K562 (cell line): ENCODE measurements at regions not wholly inside any gene's neighbourhood (a gene's known extent, or its start where the extent isn't known, plus 50 kb on each side); places are given as distances from the start of the nearest gene placed in this dataset.
A peak's percentile ranks its signal among the peaks of the same experiment; 100 is the strongest.

Experiments
- ATAC-seq: fragments of 200-7000 bp; cut with Tn5 transposase; 3 replicates; pipeline ENCODE4 v1.9.1; 2020; ENCODE audit warnings: moderate library complexity
- BruUV-seq: library from RNA; stranded (reverse); fragments of 400-500 nt; replicated peaks from 2 replicates; lab custom pipeline; 2021; lab: Mats Ljungman, UMichigan
- CTCF ChIA-PET: fragments of 300-600 bp; formaldehyde crosslinking; extraction: SDS; loops from one replicate; lab custom pipeline; 2021; ENCODE audit warnings: low intra/inter-chr PET ratio; lab: Yijun Ruan, JAX
- POLR2A ChIA-PET: fragments of 300-600, 350-650 bp; sonication (Branson Sonifier 250); formaldehyde crosslinking; extraction: SDS; loops from one replicate; lab custom pipeline; 2021; ENCODE audit warnings: antibody characterized with exemption, inconsistent platforms; lab: Yijun Ruan, JAX
- DNase-seq, 4 experiments: peaks; one replicate each; pipeline versions ENCODE4 v3.0.0 to v3.0.0-alpha.2; 2011 to 2018; ENCODE audit warnings: low spot score in 3 of 4, mixed read lengths in 3 of 4; ENCODE audit errors: extremely low read depth in 1 of 4
- FAIRE-seq: peaks from 2 replicates; lab custom pipeline; 2011; peaks lifted over from hg19 to GRCh38; lab: Jason Lieb, UNC
- H2AFZ ChIP-seq: 2 replicates; pipeline ENCODE4 v1.6.0; 2011; ENCODE audit warnings: low read depth, low read length, control low read depth, inconsistent platforms
- H3K27ac ChIP-seq: fragments of 200-600 bp; 3 replicates; pipeline ENCODE4 v1.8.0; 2011; ENCODE audit warnings: low read depth, mild to moderate bottlenecking, control low read depth, inconsistent platforms, low read length, moderate library complexity, mixed read lengths; ENCODE audit errors: extremely low read depth
- H3K27me3 ChIP-seq, 2 experiments: fragments of 300-600 bp in 1 of 2; 2 replicates in 1 of 2; 3 replicates in 1 of 2; pipeline versions ENCODE4 v1.6.0 to v1.8.0; 2011; ENCODE audit warnings: inconsistent platforms in 2 of 2, low read length in 2 of 2, mild to moderate bottlenecking in 1 of 2, mixed read lengths in 1 of 2, moderate library complexity in 1 of 2; ENCODE audit not compliant: control insufficient read depth in 2 of 2, insufficient read depth in 2 of 2
- H3K36me3 ChIP-seq: fragments of 300-600 bp; 3 replicates; pipeline ENCODE4 v1.8.0; 2011; ENCODE audit warnings: mild to moderate bottlenecking, low read length, inconsistent platforms; ENCODE audit not compliant: control insufficient read depth, insufficient read depth
- H3K4me1 ChIP-seq, 2 experiments: fragments of 200-600 bp in 1 of 2; replicated peaks in 1 of 2; 2 replicates in 1 of 2; 3 replicates in 1 of 2; pipeline versions ENCODE4 v1.5.1 to v1.8.0; 2011; ENCODE audit warnings: inconsistent platforms in 2 of 2, low read length in 2 of 2, mild to moderate bottlenecking in 1 of 2, mixed read lengths in 1 of 2, moderate library complexity in 1 of 2; ENCODE audit not compliant: control insufficient read depth in 2 of 2, insufficient read depth in 2 of 2
- H3K4me2 ChIP-seq: 2 replicates; pipeline ENCODE4 v1.6.1; 2011; ENCODE audit warnings: low read length, control low read depth, inconsistent platforms, mixed read lengths; ENCODE audit not compliant: insufficient read depth
- H3K4me3 ChIP-seq: fragments of 200-600 bp; sonication (generic), shearing (Covaris generic); 2 replicates; pipeline ENCODE4 v1.5.1; 2016; ENCODE audit warnings: control low read depth, inconsistent platforms
- H3K79me2 ChIP-seq: fragments of 200-600 bp; 3 replicates; pipeline ENCODE4 v1.8.0; 2011; ENCODE audit warnings: low read length, inconsistent platforms; ENCODE audit not compliant: control insufficient read depth, insufficient read depth
- H3K9ac ChIP-seq, 2 experiments: 2 replicates each; pipeline versions ENCODE4 v1.6.0 to v1.6.1; 2011; ENCODE audit warnings: low read depth in 2 of 2, low read length in 2 of 2, control low read depth in 1 of 2, inconsistent platforms in 1 of 2, mild to moderate bottlenecking in 1 of 2, mixed read lengths in 1 of 2; ENCODE audit not compliant: insufficient read depth in 1 of 2
- H3K9me1 ChIP-seq: one replicate; pipeline ENCODE4 v1.6.0; 2011; ENCODE audit warnings: inconsistent platforms, mild to moderate bottlenecking, low read length, moderate library complexity; ENCODE audit not compliant: control insufficient read depth, insufficient read depth
- H3K9me3 ChIP-seq: replicated peaks from 2 replicates; pipeline ENCODE4 v1.5.1; 2011; ENCODE audit warnings: low read depth, low read length, inconsistent platforms; ENCODE audit not compliant: control insufficient read depth, insufficient read depth
- H4K20me1 ChIP-seq: replicated peaks from 2 replicates; pipeline ENCODE4 v1.6.1; 2011; ENCODE audit warnings: low read length, inconsistent platforms, mixed read lengths; ENCODE audit not compliant: control insufficient read depth, insufficient read depth
- BCOR ChIP-seq: fragments of 450-650 bp; IDR thresholded peaks from 2 replicates; pipeline ENCODE4 v1.6.1; 2016
- GATAD2A ChIP-seq: fragments of 450-650 bp; IDR thresholded peaks from 2 replicates; pipeline ENCODE4 v1.6.1; 2017
- HEY1 ChIP-seq: fragments of 250-450 bp; sonication (Bioruptor Pico); IDR thresholded peaks from 2 replicates; pipeline ENCODE4 v1.5.0; 2020; ENCODE audit warnings: mild to moderate bottlenecking, moderate library complexity, borderline replicate concordance
- MEIS2 ChIP-seq: fragments of 450-650 bp; IDR thresholded peaks from 2 replicates; pipeline ENCODE4 v1.6.1; 2014; ENCODE audit warnings: mild to moderate bottlenecking; ENCODE audit not compliant: partially characterized antibody
- NRF1 ChIP-seq, 2 experiments: fragments of 450-650 bp; IDR thresholded peaks in 1 of 2; conservative IDR thresholded peaks in 1 of 2; 2 replicates each; pipeline ENCODE4 v1.6.1; 2014; ENCODE audit warnings: mild to moderate bottlenecking in 2 of 2
- RBM34 ChIP-seq: fragments of 200-400 bp; formaldehyde crosslinking; IDR thresholded peaks from 2 replicates; pipeline ENCODE4 v1.6.1; 2018; ENCODE audit warnings: low read length, borderline replicate concordance; ENCODE audit not compliant: insufficient read depth
- RFX1 ChIP-seq: fragments of 450-650 bp; IDR thresholded peaks from 2 replicates; pipeline ENCODE4 v1.6.1; 2016; ENCODE audit warnings: mild to moderate bottlenecking, moderate library complexity
- RHOXF2B ChIP-seq: fragments of 250-450 bp; sonication (Bioruptor Pico); conservative IDR thresholded peaks from 2 replicates; pipeline ENCODE4 v1.5.1; 2021
- XRCC4 ChIP-seq: IDR thresholded peaks from one replicate; pipeline ENCODE4 v1.6.1; 2011; ENCODE audit not compliant: insufficient read depth, insufficient read length; ENCODE audit errors: extremely low read depth
- ZNF311 ChIP-seq: fragments of 250-450 bp; sonication (Bioruptor Pico); IDR thresholded peaks from 2 replicates; pipeline ENCODE4 v1.4.0; 2020; ENCODE audit warnings: mild to moderate bottlenecking, moderate library complexity
- ZNF507 ChIP-seq: conservative IDR thresholded peaks from 2 replicates; pipeline ENCODE4 v1.6.1; 2017; ENCODE audit warnings: missing genetic modification characterization, missing compliant biosample characterization
- WGBS: fragments of 100-300 bp; shearing (Covaris generic); methylation state at CpG from one replicate; pipeline ENCODE4 v1.1.6; 2016; ENCODE audit warnings: low coverage, mixed read lengths; ENCODE audit not compliant: insufficient coverage; ENCODE audit errors: missing lambda C conversion rate; 5-methylcytosine and 5-hydroxymethylcytosine counted together
- in situ Hi-C: fragments of 300-500 bp; cut with MboI; formaldehyde crosslinking; loops from 4 replicates; pipeline ENCODE4 v1.15.0; 2018; ENCODE audit warnings: inconsistent platforms, mixed read lengths
- intact Hi-C: fragments of 100-400 bp; cut with micrococcal nuclease; formaldehyde crosslinking; loops from 2 replicates; pipeline ENCODE4 v1.14.2; 2022
- TF ChIP-seq, protein P1 (sequence below), 2 experiments: IDR thresholded peaks in 1 of 2; conservative IDR thresholded peaks in 1 of 2; 2 replicates each; pipeline ENCODE4 v1.6.1; 2016; ENCODE audit warnings: low read depth in 2 of 2, mild to moderate bottlenecking in 1 of 2, missing compliant biosample characterization in 1 of 2, missing genetic modification characterization in 1 of 2, moderate library complexity in 1 of 2
- TF ChIP-seq, protein P2 (sequence below): fragments of 450-650 bp; IDR thresholded peaks from 2 replicates; pipeline ENCODE4 v1.6.1; 2016

DNA sequence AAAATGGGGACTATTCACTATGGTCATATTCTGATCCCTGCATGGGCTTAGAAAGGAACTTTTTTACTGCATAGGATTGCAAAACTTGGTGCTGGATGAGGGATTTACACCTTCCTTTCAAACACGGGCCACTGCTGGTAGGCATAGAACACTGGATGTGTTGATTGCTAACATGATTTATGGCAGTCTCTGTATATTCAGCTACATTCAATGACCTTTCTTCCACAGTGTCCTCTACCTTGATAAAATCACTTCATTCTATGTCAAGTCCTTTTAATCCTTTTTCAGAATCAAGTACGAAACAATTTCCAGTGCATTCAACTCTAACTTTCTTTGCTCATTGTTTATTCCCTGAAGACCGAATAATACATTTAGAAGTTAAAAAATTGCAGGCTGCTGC, 91.9 kb upstream of the ATG10 start:
- DNase-seq (no peak), ATAC-seq (no peak; the same call in 2 of the 3 replicates), FAIRE-seq (no peak)
- Histone ChIP-seq H3K4me1 (no peaks in the 10 kb centered on the region), H3K36me3 (no peaks in the 10 kb centered on the region), H3K9me1 (no peaks in the 10 kb centered on the region), H3K27me3 (no peaks in the 10 kb centered on the region; a peak in 1 of 5 replicates), H3K79me2 (no peaks in the 10 kb centered on the region), H3K27ac (no peak overlapping the region), H3K4me3 (no peak overlapping the region), H4K20me1 (no peaks in the 10 kb centered on the region), H2AFZ (no peak overlapping the region; the same call in 1 of the 2 replicates), H3K9me3 (no peaks in the 10 kb centered on the region), H3K4me2 (no peak overlapping the region), H3K9ac (no peak overlapping the region)
- BruUV-seq = no TSS peak
- ChIA-PET POLR2A (no interaction called here), CTCF (no interaction called here)
- in situ Hi-C loops = no loop called here
- intact Hi-C loops = no loop called here
- TF ChIP-seq XRCC4 = no peak
- no peak for TF ChIP-seq ZNF311
- TF ChIP-seq NRF1 (conservative IDR thresholded peaks at IDR 0.05 in 1 of 2, IDR thresholded peaks at IDR 0.05 in 1 of 2) = no peak
- no peak for TF ChIP-seq BCOR
- no peak for TF ChIP-seq RBM34
- TF ChIP-seq ZNF507 (tag) = no peak
- TF ChIP-seq, protein P1, sequence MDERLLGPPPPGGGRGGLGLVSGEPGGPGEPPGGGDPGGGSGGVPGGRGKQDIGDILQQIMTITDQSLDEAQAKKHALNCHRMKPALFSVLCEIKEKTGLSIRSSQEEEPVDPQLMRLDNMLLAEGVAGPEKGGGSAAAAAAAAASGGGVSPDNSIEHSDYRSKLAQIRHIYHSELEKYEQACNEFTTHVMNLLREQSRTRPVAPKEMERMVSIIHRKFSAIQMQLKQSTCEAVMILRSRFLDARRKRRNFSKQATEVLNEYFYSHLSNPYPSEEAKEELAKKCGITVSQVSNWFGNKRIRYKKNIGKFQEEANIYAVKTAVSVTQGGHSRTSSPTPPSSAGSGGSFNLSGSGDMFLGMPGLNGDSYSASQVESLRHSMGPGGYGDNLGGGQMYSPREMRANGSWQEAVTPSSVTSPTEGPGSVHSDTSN (CRISPR knock-in tag; IDR thresholded peaks at IDR 0.05; ENCODE audit: low read depth) = no peak
- TF ChIP-seq, protein P1 (tag; conservative IDR thresholded peaks at IDR 0.05; ENCODE audit: low read depth) = peak; percentile 93
- peak; percentile 92 for TF ChIP-seq MEIS2
- no peak for TF ChIP-seq HEY1 (CRISPR knock-in tag)
- TF ChIP-seq GATAD2A = no peak
- TF ChIP-seq RHOXF2B (CRISPR knock-in tag) = no peak
- TF ChIP-seq, protein P2, sequence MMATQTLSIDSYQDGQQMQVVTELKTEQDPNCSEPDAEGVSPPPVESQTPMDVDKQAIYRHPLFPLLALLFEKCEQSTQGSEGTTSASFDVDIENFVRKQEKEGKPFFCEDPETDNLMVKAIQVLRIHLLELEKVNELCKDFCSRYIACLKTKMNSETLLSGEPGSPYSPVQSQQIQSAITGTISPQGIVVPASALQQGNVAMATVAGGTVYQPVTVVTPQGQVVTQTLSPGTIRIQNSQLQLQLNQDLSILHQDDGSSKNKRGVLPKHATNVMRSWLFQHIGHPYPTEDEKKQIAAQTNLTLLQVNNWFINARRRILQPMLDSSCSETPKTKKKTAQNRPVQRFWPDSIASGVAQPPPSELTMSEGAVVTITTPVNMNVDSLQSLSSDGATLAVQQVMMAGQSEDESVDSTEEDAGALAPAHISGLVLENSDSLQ = peak; percentile 78
- TF ChIP-seq RFX1 = no peak
- 21% methylated on average over 3 of the region's 3 CpGs for WGBS
